Fibroblast of gingiva (primary cell): ENCODE measurements at regions not wholly inside any gene's neighbourhood (a gene's known extent, or its start where the extent isn't known, plus 50 kb on each side); places are given as distances from the start of the nearest gene placed in this dataset.

Experiments
- DNase-seq: peaks from one replicate; pipeline ENCODE4 v3.0.0-alpha.2; 2011; ENCODE audit warnings: low read depth

DNA sequence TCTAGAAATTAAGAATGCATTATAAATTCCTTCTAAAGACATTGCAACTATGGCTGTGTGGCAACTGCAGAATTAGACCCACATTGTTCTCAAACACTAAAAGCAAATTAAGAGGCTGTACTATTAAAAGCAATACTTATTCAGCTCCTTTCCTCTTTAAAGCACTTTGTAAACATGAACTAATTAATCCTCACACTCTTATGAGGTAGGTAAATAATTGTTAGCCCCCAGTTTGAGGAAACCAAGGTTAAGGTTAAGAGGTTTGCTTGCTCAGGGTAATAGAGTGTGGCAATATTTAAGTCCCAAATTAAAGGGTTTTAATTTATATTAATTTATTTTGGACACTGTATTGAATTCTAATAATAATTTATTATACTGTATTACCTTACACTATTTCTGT lies 553.8 kb downstream of the LRRIQ3 start:
- DNase-seq: no peak

DNA sequence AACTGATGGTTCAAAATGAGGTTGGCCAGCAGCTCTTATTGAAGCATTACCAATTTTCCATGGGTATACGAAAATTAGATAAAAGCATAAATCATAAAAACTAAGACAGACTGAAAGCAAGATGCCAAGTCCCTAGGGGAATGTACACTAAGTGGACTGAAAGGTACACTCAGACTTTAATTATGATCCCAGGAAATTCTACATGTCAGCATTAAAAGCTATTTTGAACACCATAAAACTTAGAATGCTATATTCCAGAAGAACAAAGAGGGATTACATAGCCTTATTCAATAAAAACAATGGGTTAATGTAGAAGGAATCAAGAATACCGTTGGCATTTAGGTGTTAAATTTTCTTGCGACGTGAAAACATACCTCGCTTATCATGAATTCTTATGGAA lies 558.5 kb downstream of the LRRIQ3 start:
- no peak for DNase-seq

DNA sequence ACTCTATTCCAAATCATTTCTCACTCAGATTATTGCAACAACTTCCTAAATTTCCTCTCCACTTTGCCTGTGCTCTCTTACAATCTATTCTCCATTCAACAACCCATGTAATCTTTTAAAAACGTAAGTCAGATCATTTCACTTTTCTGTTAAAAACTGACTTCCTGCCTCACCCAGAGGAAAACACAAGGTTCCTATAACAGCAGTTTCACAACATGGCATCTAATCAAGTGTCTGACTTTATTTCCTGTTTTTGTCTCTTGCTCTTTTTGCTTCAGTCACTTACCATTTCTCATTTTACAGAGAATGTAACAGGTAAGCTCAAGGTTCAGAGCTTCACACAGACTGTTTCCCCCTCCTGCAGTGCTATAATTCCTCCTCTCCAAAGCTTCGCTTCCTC lies 560.7 kb downstream of the LRRIQ3 start:
- no peak for DNase-seq

DNA sequence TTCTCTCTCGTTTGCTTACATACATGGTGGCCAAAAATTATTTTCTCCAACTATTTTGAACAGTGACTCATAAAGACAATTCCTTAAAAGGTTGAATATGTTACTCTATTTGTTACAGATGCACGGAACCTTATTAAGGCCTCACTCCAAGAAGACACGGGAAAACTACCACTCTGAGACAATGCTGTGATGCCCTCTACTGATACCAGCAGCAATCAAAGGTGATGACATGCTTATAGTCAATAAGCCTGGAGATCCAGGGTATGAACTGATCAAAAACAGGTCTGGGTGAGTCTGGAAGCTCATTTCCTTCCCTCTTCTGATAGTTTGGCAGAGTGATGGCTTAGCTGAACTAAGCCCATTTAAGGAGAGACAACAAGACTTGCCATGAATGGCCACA lies 563.0 kb downstream of the LRRIQ3 start:
- DNase-seq: no peak

DNA sequence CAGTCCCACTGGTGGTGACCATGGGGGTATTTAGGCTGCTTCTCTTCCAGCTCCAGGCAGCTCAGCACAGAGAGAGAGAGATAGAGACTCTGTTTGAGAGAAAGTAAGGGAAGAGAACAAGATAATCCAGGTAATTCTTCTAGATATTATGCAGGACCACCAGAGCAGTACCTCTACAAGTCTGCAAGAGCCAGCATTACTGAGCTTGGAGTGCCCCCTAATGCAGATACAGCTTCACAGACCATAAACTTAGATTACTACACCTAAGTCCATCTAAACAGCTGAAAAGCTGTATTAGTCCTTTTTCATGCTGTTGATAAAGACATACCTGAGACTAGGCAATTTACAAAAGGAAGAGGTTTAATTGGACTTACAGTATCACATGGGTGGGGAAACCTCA lies 570.3 kb downstream of the LRRIQ3 start:
- DNase-seq: no peak

DNA sequence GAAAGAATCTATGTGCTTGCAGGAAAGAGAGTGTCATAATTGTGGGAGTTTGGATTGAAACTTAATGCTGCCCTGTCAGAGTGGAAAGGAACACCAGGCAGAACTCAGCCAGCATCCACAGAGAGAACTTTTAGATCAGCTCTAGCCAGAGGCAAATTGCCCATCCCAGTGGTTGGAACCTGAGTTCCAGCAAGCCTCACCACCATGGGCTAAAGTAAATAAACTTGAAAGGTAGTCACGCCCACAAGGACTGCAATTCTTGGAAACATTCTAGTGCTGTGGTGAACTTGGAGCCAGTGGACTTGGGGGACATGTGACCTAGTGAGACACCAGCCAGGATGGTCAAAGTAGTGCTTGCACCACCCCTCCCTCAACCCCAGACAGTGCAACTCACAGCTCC lies 571.6 kb downstream of the LRRIQ3 start:
- DNase-seq: peak; percentile 17

DNA sequence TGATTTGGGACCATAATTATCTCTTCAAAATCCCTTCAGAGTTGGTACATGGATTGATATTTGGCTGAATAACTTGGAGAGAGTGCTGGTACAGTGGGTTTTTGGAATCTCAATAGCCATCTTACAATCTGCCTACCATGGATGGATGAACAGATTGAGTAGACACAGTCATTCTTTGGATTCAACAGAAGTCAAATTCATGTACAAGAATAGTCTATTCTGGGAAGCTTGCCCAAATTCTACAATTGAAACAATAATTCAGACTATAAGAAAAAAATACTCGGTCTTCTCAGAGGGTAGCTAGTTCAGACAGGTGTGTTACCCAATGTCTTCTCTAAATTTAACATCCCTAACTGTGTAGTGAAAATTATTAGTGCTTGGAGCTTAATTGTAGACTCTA lies 574.0 kb downstream of the LRRIQ3 start:
- DNase-seq: no peak

DNA sequence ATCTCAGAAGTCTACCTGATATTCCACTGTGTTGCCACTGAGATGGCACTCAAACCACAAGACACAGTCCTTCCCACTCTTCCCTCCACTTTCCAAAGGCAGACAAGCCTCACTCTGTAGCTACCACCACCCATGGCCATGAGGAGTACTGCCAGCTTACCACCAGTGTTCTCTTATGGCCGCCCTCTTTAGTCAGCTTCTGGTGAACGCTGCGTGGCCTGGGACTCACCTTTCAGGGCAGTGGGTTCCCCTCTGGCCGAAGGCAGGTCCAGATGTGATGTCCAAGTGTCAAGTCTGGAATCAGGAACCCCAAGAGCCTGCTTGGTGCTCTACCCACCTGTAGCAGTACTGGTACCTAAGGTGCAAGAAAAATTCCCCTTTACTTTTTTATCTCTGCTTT lies 580.8 kb downstream of the LRRIQ3 start:
- no peak for DNase-seq

DNA sequence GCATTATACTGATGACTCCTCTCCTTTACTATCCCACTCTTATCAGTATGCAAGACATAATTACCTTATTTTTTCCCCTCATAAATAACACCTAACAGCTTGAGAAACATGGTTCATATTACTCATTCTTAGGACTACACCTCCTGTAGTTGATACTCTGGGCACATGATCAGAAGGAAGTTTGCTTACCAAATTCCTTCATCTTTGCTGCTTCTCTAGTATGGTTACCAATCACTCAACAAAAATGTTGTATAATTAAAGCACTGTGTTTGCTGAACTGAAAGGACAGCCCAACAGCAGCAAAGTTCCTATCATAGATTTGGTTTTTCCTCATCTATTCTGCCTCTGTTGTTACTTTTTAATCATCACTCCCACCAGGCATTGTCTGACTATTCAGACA lies 586.3 kb downstream of the LRRIQ3 start:
- DNase-seq: no peak

DNA sequence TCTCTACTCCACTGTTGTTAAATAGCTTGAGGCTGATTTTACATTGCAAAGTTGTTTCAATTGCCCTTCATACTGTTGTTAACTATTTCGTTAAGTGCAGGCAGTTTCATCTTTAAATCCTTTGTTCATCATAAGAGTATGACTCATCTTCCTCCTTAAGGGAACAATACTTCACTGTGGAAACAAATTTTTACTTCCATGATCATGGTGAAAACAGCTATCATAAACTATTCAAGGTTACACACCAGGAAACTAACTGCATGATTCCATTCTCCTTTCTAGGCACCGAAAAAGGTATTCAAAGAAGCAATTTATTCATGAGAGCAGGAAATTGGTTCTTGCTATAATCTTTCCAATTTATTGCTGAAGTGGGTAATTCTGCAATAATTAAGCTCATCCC lies 593.2 kb downstream of the LRRIQ3 start:
- DNase-seq: no peak

DNA sequence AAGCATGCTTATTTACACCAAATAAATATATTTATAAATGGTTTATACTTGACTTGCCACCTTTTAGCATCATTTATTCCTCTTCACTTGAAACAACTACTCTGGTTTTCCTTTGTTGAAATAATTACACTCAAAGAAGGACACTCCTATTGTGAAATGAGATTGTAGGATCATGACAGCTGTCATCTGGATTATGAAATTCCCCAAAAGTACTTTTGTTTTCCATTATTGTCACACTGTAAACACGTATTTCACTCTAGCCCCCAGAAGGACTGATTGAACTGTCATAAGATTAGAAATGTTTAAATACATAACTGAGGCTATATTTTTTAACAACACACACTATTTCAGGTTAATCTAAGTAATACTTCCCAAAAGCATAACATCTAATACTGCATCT lies 593.8 kb downstream of the LRRIQ3 start:
- DNase-seq: no peak

DNA sequence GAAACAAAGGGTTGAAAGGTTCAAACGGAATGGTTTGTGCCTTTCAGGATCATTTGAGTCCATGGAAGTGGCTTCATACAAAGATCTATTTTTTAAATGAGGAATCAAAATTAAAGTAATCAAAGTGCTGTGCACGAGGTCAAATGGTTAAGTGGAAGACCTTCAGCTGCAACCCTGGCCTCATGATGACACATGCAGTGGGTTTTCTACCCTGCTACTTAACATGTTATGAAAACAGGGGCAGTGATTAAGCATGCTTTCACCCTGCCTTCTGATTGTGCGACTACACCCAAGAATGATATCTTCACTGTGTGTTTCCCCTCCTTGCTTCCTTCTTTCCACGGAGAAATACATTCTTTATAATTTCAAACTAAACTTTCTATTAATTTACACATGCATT lies 604.2 kb downstream of the LRRIQ3 start:
- DNase-seq: no peak

DNA sequence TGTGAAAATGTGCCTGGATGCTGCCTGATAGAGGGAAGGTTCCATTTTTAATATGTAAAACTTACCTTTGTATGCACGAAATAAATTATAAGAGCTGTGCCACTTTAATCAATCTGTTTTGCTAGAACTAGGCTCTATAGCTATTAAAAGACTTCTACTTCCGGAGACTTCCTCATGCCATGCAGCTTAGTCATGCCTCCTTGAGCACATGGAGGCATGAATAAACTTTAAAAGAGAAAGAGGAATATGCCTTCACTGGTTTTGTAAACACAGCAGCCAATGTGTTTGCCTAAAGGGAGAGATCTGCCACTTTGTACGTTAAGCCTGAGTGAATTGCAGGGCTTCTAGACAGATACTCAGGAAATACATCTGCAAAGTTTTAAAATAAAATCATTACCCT lies 604.6 kb downstream of the LRRIQ3 start:
- peak; percentile 51 for DNase-seq

DNA sequence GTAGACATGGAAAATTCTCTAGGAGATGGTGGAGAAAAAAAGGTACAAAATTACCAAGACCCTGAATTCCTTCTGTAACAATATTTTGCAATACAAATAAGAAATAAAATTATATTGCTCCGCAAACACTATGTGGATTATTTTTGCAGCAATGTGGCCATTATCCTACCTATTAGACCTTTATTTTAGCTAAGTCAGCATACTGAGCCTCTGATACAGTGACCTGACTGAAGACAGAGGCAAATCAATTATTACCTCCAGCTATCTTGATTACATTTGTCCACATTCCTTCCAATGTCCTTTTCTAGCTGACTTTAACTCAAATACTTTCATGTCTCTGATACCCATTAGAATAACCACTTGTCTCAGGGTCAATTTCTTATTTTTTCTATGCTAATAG lies 610.9 kb downstream of the LRRIQ3 start:
- no peak for DNase-seq

DNA sequence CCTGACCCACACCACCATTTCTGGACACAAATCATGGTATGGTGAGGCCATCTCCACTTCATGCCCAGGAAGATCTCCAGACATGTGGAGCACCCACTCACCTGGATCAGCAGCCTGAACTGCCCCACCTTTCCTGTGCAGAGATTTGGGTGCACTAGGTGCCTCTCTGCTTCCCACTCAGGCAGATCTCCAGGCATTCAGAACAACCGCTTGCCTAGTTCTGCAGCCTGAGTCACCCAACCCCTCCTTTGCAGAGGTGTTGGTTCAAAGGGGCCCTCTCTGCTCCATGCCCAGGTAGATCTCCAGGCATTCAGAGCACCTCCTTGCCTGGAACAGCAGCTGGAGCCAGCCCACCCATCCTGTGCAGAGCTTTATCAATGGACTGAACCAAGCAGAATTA lies 620.8 kb downstream of the LRRIQ3 start:
- DNase-seq: no peak

DNA sequence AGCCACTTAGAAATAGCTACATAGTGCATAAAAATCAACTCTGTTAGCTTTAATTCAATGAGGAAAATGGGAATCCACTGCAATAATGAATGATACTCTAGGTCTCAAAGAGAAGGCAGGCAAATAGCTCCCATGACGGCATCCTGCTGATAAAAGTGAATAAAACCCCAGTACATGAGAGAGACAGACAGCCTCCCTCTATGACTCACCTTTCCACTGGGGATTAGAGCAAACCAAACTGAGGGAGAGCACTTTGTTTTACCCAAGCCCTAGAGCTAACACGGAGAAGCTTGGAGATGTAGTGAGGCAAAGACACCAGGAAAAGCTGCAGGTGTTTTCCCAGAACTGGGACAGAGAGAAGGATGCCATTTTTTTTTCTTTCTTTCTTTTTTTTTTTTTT lies 621.9 kb downstream of the LRRIQ3 start:
- DNase-seq: no peak

DNA sequence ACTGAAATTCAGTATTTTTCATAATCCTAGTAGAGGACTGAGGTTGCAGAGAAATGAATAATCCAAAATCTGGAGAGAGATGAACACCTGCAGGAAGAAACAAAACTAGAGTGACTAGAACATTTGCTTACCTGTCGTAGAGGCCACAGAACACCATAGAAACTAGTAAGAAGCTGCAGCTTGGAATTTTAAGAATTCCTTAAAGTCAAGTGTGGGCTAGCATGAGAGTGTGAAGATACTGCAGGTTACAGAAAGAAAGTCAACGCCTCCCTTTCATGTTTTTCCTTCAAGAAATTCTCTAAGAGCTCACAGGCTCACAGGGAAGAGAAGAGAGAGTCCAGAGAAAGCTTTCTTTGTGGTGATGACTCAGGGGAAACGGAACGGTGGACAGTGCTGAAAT lies 633.7 kb downstream of the LRRIQ3 start:
- no peak for DNase-seq

DNA sequence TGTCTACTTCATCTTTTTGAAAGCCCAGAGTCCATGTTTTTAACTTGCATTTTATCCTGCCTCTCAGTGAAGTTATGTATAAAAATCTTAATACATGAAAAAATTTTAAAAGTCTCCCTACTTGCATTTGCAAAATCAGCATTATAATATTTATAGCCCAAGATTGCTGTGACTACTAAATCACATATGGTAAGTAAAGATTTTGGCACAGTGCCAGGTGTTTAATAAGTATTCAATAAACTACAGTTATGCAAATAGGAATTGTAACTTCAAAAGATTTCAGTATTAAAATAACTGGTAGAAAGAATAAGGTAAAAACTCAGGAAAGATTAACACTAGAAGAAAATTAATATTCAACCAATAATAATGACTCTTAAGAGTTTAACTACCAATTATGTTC lies 641.7 kb downstream of the LRRIQ3 start:
- no peak for DNase-seq

DNA sequence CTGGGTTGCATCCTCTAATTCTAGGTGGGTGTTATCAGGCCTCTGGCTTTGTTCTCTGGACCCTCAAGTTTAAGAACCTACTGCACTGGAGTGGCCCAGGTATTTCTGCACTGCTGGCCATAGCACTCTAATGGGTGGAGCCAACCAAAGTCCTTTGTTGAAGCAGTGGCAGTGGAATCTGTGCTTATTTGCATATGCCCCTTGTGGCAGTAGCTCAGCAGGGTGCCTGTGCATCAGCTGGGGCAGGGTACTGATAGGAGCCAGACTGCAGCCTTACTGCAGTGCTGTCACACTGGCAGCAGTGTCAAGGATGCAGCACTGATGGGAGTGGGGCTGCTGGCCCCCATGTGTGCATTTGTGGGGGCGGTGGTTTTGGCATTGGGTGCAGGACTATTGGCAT lies 660.6 kb downstream of the LRRIQ3 start:
- no peak for DNase-seq

DNA sequence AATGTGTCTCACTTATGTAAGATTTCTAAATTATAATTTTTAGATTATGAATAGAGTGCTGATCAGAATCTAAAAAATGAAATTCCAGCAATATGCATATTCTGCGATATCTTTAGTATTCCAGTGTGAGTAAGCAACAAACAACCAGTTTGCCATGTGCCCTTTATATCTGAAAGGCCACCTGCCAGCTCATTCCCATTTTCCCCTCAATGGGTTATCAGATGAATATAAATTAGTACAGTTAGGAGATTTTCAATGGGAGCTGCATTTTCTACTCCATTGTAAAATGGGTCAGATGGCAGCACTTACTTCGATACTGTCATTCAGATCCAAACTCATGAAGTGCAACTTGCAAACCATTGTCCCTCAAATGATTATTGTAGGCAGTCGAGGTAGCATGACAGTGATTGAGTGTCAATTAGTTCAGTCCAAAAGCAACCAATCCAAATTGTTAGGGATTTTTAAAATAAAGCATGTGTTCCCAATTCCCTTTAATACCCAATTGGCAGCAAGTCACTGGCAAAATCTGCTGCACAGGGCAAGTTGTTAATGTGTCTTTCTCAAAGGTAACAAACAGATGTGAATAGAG lies 680.3 kb downstream of the LRRIQ3 start:
- DNase-seq: no peak

DNA sequence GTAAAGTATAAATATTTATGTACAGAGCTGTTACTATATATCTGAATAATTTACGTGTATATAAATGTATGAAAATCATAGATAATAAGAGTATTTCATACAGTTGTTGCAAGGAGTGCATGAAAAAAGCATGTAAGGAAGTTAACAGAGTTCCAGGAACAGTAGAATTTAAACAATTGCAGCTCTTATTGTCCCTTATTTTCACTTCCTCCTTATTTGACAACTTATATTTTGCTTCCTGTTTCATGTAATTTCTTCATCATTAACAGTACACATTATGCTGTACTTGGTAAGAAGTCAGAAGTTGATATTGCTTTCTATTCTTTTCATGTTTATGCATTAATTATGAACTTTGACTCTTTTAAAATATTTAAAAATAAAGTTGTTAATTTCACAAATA lies 681.5 kb downstream of the LRRIQ3 start:
- DNase-seq: no peak

DNA sequence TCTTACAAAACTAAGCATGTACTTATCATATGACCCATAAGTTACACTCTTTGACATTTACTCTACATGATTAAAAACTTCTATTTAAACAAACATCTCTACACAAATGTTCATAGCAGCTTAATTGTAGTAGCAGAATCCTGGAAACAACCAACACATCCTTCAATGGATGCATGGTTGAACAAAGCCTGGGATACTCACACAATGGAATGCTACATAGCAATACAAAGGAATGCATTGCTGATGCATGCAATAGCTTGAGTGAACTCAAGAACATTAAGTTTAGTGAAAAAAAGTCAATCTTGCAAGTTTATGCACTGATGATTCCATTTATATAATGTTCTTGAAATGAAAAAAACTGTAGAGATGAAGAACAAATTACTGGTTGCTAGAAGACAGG lies 686.9 kb downstream of the LRRIQ3 start:
- no peak for DNase-seq

DNA sequence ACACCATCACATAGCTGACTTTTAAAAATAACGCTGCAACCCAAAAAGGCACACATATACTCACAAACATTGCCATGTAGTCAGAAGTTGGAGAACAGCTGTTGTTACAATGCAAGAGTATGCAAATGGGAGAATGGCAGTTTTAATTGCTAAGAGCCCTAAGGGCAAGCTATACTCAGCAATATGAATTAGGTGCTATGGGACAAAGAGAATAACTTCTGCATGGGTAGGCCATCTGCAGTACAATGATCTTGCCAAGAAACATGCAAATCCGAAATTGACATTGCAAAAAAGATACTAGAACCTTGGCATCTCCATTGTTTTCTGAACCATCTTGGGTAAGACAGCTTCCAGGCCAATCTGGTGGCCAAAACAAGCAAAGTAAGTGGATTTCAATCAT lies 697.8 kb downstream of the LRRIQ3 start:
- no peak for DNase-seq

DNA sequence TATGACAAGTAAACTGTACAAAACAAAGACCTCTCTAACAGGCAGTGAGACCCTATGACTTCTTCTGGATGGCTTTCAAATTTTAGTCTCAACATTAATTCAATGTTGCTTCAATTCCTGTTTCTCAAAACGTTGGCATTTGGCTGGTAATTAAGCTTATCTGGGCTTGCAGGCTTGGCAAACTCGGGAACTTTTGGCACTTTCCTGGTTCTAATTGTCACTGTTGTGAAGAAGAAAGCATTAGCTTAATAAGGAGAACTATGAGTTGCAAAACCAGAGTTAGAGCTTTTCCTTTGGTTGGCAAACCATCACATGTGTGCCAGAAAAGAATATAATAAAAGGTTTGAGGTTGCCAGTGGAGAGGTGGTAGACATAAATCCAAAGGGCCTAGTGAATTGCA lies 698.3 kb downstream of the LRRIQ3 start:
- no peak for DNase-seq

DNA sequence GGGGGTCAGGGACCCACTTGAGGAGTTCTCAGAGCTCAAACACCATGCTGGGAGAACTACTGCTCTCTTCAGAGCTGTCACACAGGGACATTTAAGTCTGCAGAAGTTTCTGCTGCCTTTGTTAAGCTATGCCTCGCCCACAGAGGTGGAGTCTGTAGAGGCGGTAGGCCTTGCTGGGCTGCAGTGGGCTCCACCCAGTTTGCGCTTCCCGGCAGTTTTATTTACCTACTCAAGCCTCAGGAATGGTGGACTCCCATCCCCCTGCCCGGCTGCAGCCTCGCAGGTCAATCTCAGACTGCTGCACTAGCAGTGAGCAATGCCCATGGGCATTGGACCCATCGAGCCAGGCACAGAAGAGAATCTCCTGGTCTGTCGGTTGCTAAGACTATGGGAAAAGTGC lies 706.4 kb downstream of the LRRIQ3 start:
- no peak for DNase-seq
